ENCODE measurements at regions not wholly inside any gene's neighbourhood (a gene's known extent, or its start where the extent isn't known, plus 50 kb on each side); places are given as distances from the start of the nearest gene placed in this dataset.

DNA sequence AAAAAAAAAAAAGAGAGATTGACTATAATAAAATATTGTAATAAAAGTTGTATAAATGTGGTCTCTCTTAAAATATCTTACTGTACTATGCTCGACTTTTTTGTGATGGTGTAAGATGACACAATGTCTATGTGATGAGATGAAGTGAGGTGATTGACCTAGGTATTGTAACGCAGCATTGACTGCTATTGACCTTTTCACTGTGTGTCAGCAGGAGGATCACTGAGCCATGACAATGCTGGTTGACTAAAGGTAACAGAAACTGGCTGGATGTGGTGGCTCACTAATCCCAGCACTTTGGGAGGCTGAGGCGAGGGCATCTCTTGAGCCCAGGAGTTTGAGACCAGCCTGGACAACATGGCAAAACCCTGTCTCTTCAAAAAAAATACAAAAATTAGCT lies 78.6 kb upstream of the MYO10 start:
- Mint-ChIP-seq H3K4me1 (no peaks in the 10 kb centered on the region), H3K36me3 (ENCODE audit: low read depth) (no peaks in the 10 kb centered on the region), H3K27ac (no peak overlapping the region), H3K27me3 (ENCODE audit: low read depth) (no peaks in the 10 kb centered on the region), H3K4me3 (no peak overlapping the region), H3K9me3 (no peaks in the 10 kb centered on the region)
- TF ChIP-seq, protein P1, sequence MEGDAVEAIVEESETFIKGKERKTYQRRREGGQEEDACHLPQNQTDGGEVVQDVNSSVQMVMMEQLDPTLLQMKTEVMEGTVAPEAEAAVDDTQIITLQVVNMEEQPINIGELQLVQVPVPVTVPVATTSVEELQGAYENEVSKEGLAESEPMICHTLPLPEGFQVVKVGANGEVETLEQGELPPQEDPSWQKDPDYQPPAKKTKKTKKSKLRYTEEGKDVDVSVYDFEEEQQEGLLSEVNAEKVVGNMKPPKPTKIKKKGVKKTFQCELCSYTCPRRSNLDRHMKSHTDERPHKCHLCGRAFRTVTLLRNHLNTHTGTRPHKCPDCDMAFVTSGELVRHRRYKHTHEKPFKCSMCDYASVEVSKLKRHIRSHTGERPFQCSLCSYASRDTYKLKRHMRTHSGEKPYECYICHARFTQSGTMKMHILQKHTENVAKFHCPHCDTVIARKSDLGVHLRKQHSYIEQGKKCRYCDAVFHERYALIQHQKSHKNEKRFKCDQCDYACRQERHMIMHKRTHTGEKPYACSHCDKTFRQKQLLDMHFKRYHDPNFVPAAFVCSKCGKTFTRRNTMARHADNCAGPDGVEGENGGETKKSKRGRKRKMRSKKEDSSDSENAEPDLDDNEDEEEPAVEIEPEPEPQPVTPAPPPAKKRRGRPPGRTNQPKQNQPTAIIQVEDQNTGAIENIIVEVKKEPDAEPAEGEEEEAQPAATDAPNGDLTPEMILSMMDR (IDR thresholded peaks at IDR 0.05; ENCODE audit: unreplicated experiment in 3 of 3): no peak

DNA sequence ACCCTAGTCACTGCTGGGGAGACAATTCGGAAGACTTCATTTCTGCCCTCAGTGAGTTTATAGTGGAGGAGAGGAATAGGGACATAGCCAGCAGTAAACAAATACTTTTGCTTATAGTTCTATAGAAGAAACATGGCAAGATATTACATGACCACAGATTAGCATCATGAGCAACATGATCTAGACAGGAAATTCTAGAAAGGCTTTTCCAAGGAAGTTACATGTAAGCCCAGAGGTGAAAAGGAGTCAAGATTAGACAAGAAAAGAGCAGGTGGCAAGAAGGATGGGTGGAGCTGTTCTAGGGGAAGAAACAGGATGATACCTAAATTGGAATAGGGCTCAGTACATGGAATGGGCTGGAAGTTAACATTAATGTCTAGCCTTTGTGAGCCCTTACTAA lies 82.8 kb upstream of the MYO10 start:
- TF ChIP-seq, protein P1 (IDR thresholded peaks at IDR 0.05; ENCODE audit: unreplicated experiment in 3 of 3): no peak
- Mint-ChIP-seq H3K27me3 (ENCODE audit: low read depth) (no peaks in the 10 kb centered on the region), H3K9me3 (no peaks in the 10 kb centered on the region), H3K4me1 (peaks cover 14% of the 10 kb centered on the region), H3K4me3 (no peak overlapping the region), H3K27ac (no peak overlapping the region), H3K36me3 (ENCODE audit: low read depth) (no peaks in the 10 kb centered on the region)

DNA sequence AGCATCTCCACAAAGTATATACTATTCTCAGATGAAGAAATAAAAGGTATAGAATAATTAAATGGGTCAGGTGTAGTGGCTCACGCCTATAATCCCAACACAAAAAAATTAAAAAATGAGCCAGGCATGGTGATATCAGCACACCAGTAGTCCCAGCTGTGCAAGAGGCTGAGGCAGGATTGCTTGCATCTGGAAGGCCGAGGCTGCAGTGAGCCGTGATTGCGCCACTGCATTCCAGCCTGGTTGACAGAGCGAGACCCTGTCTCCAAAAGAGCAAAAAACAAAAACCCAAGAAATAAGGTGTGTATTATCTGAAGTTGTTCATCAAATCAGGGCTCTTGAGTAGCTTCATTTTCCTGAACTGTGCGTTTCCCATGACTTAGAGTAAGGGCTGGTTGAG lies 83.2 kb upstream of the MYO10 start:
- Mint-ChIP-seq H3K4me1 (peaks cover 15% of the 10 kb centered on the region), H3K27me3 (ENCODE audit: low read depth) (no peaks in the 10 kb centered on the region), H3K27ac (no peak overlapping the region), H3K9me3 (no peaks in the 10 kb centered on the region), H3K4me3 (no peak overlapping the region), H3K36me3 (ENCODE audit: low read depth) (no peaks in the 10 kb centered on the region)
- TF ChIP-seq, protein P1 (IDR thresholded peaks at IDR 0.05; ENCODE audit: unreplicated experiment in 3 of 3): no peak

DNA sequence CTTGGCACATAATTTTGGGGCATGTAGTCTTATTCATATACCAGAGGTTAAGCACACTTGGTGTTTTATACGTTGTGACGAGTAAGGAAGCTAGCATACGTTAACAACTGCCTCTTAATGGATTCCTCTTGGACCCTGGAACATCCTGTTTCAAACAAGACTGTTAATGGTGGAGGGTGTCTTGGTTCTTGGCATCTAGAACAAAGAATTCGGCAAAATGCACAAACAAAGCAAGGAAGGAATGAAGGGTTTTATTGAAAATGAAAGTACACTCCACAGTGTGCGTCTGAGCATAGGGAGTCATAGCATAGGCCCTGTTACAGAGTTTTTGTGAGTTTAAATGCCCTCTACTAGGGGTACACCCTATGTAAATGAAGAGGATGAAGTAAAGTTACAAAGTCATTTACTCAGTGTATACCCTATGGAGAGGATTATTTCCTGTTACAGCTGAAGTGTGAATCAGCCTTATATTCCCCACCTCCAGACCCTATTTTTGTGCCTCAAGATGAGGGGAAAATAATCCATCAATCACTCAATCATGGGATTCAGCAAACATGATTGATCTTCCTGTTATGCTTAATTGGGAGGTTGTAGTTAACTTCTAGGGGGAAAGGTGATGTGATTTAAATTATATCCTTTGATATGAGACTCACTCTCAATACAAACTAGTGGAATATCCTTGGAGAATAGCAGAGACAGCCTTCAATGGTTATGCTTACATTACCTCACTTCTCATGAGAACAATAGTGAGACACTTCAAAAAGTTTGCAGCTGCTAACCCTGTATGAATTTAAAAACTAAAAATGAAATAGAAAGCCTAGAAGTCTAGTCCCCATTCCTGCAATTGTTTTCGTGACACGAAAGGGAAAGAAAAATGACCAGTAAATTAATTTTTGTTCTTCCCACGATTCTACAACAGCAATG lies 84.9 kb upstream of the MYO10 start:
- Mint-ChIP-seq H3K9me3 (no peaks in the 10 kb centered on the region), H3K4me1 (peaks cover 20% of the 10 kb centered on the region), H3K4me3 (no peak overlapping the region), H3K36me3 (ENCODE audit: low read depth) (no peaks in the 10 kb centered on the region), H3K27ac (peak overlapping the region in 2 of 3 experiments; percentile 11 to 30), H3K27me3 (ENCODE audit: low read depth) (peaks cover 7% of the 10 kb centered on the region)
- TF ChIP-seq, protein P1 (IDR thresholded peaks at IDR 0.05; ENCODE audit: unreplicated experiment in 3 of 3): no peak

DNA sequence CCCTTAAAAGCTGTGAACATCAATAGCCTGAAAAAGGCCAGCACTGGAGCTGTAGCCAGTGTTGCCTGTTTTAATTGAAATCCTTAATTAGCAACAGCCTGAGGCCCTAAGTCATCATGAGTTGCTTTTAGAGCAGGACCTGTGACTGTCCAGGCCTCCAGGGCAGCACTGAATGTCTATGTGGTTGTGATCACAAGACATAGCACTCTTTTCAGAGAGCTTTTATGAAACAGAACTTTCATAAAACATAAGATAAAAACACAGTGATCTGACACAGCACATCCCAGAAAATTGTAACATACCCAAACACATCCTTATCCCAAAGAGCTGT lies 85.5 kb upstream of the MYO10 start:
- H3K36me3 Mint-ChIP-seq (ENCODE audit: low read depth): no peaks in the 10 kb centered on the region
- peaks cover 7% of the 10 kb centered on the region for H3K27me3 Mint-ChIP-seq (ENCODE audit: low read depth)
- no peaks in the 10 kb centered on the region for H3K9me3 Mint-ChIP-seq
- TF ChIP-seq, protein P1 (IDR thresholded peaks at IDR 0.05; ENCODE audit: unreplicated experiment in 3 of 3): no peak
- H3K4me1 Mint-ChIP-seq: peaks cover 20% of the 10 kb centered on the region
- H3K27ac Mint-ChIP-seq: peak overlapping the region in 1 of 3 experiments; percentile 30
- H3K4me3 Mint-ChIP-seq: no peak overlapping the region

DNA sequence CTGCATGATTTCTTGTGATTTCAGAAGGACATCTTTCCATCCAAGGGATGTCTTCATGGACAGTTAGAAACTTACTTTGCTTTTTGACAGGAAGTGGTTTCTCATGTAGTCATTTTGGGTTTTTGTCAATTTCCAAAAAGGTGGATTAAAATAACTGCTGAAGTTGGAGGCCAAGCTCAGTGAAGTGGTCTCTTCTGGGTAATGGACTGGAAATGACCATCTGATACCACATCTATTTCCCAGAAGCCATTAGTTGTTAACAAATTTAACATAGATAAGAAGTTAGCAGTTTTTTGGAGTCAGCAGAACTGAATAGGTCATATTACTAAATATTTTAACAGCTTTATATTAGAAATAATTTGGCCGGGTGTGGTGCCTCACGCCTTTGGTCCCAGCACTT lies 86.2 kb upstream of the MYO10 start:
- peak overlapping the region in 2 of 3 experiments; percentile 30 to 35 for H3K27ac Mint-ChIP-seq
- H3K36me3 Mint-ChIP-seq (ENCODE audit: low read depth): no peaks in the 10 kb centered on the region
- peaks cover 7% of the 10 kb centered on the region for H3K27me3 Mint-ChIP-seq (ENCODE audit: low read depth)
- no peaks in the 10 kb centered on the region for H3K9me3 Mint-ChIP-seq
- TF ChIP-seq, protein P1 (IDR thresholded peaks at IDR 0.05; ENCODE audit: unreplicated experiment in 3 of 3): no peak
- H3K4me3 Mint-ChIP-seq: no peak overlapping the region
- H3K4me1 Mint-ChIP-seq: peaks cover 20% of the 10 kb centered on the region

All from nephron (organoid).